Astrocyte (in vitro differentiated cells and primary cell): ENCODE measurements at regions not wholly inside any gene's neighbourhood (a gene's known extent, or its start where the extent isn't known, plus 50 kb on each side); places are given as distances from the start of the nearest gene placed in this dataset.

Experiments
- DNase-seq: peaks from one replicate; pipeline ENCODE4 v3.0.0-alpha.2; 2010; ENCODE audit warnings: low read depth
- FAIRE-seq: peaks from 2 replicates; lab custom pipeline; 2011; peaks lifted over from hg19 to GRCh38; lab: Jason Lieb, UNC
- H2AFZ ChIP-seq: 2 replicates; pipeline ENCODE4 v1.6.0; 2012; ENCODE audit warnings: low read depth, low read length, inconsistent platforms
- H3K27ac ChIP-seq: 2 replicates; pipeline ENCODE4 v1.5.1; 2011; ENCODE audit warnings: low read depth, low read length, inconsistent platforms
- H3K27me3 ChIP-seq: 2 replicates; pipeline ENCODE4 v1.6.0; 2011; ENCODE audit warnings: low read length, inconsistent platforms; ENCODE audit not compliant: insufficient read depth
- H3K36me3 ChIP-seq: 2 replicates; pipeline ENCODE4 v1.5.1; 2011; ENCODE audit warnings: low read length, inconsistent platforms; ENCODE audit not compliant: insufficient read depth
- H3K4me1 ChIP-seq: 2 replicates; pipeline ENCODE4 v1.5.1; 2011; ENCODE audit warnings: low read length, inconsistent platforms; ENCODE audit not compliant: insufficient read depth
- H3K4me2 ChIP-seq: 2 replicates; pipeline ENCODE4 v1.6.0; 2012; ENCODE audit warnings: low read length, inconsistent platforms
- H3K4me3 ChIP-seq: 2 replicates; pipeline ENCODE4 v1.5.1; 2011; ENCODE audit warnings: low read depth, mild to moderate bottlenecking, low read length, inconsistent platforms; ENCODE audit not compliant: insufficient read depth
- H3K79me2 ChIP-seq: 2 replicates; pipeline ENCODE4 v1.6.0; 2012; ENCODE audit warnings: mild to moderate bottlenecking, low read length, inconsistent platforms; ENCODE audit not compliant: insufficient read depth
- H3K9ac ChIP-seq: 2 replicates; pipeline ENCODE4 v1.6.0; 2012; ENCODE audit warnings: mild to moderate bottlenecking, low read length, inconsistent platforms
- H3K9me3 ChIP-seq: 2 replicates; pipeline ENCODE4 v1.5.1; 2012; ENCODE audit warnings: low read depth, mild to moderate bottlenecking, low read length, inconsistent platforms; ENCODE audit not compliant: insufficient read depth
- H4K20me1 ChIP-seq: 2 replicates; pipeline ENCODE4 v1.6.0; 2012; ENCODE audit warnings: low read length, inconsistent platforms; ENCODE audit not compliant: insufficient read depth
- H3K27ac Mint-ChIP-seq: one replicate; pipeline ENCODE4 v1.8.0; 2021; ENCODE audit warnings: mild to moderate bottlenecking, mixed read lengths; ENCODE audit not compliant: unreplicated experiment
- H3K27me3 Mint-ChIP-seq: one replicate; pipeline ENCODE4 v1.8.0; 2021; ENCODE audit warnings: low read depth, mixed read lengths; ENCODE audit not compliant: unreplicated experiment
- H3K36me3 Mint-ChIP-seq: one replicate; pipeline ENCODE4 v1.8.0; 2021; ENCODE audit warnings: low read depth, mixed read lengths; ENCODE audit not compliant: unreplicated experiment
- H3K4me1 Mint-ChIP-seq: one replicate; pipeline ENCODE4 v1.8.0; 2021; ENCODE audit warnings: low read depth, mixed read lengths; ENCODE audit not compliant: unreplicated experiment
- H3K4me3 Mint-ChIP-seq: one replicate; pipeline ENCODE4 v1.8.0; 2021; ENCODE audit warnings: mild to moderate bottlenecking, moderate library complexity, mixed read lengths; ENCODE audit not compliant: unreplicated experiment
- H3K9me3 Mint-ChIP-seq: one replicate; pipeline ENCODE4 v1.8.0; 2021; ENCODE audit warnings: mild to moderate bottlenecking, mixed read lengths; ENCODE audit not compliant: unreplicated experiment
- EZH2 ChIP-seq: IDR thresholded peaks from 2 replicates; pipeline ENCODE4 v1.6.1; 2012; ENCODE audit warnings: mild to moderate bottlenecking, low read length, inconsistent platforms; ENCODE audit not compliant: insufficient read depth
- TF ChIP-seq, protein P1 (sequence below): IDR thresholded peaks from 2 replicates; pipeline ENCODE4 v1.5.1; 2011; ENCODE audit warnings: low read depth, mild to moderate bottlenecking, inconsistent platforms, low read length, moderate library complexity; ENCODE audit not compliant: insufficient read depth

DNA sequence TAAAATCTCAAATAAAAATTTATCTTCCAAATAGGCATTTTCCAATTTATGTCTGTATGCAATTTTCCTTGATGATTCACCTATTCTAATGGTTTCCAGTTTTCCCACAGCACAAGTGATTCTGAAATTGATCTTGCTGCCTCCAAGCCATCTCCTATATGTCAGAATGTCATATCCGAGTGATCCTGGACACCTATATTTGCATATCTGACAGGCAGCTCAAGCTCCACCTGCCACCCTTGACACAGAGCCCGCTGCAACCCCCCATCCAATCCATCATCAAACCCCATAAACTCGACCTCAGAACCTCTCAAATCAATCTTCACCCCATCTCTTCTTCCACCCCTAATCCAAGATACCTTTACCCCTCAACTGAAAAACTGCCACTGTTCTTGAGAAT lies 579.5 kb downstream of the EPHB1 start:
- peaks cover 2% of the 10 kb centered on the region for H3K9me3 ChIP-seq
- H3K79me2 ChIP-seq = no peaks in the 10 kb centered on the region
- no peaks in the 10 kb centered on the region for H3K27me3 ChIP-seq
- H3K36me3 ChIP-seq = no peaks in the 10 kb centered on the region
- no peak overlapping the region for H2AFZ ChIP-seq
- H3K4me3 Mint-ChIP-seq = no peak overlapping the region
- H3K27ac ChIP-seq = no peak overlapping the region
- H3K9me3 Mint-ChIP-seq = no peaks in the 10 kb centered on the region
- H3K27ac Mint-ChIP-seq = no peak overlapping the region
- no peaks in the 10 kb centered on the region for H3K27me3 Mint-ChIP-seq
- FAIRE-seq (no peak), DNase-seq (no peak)
- no peaks in the 10 kb centered on the region for H4K20me1 ChIP-seq
- TF ChIP-seq, protein P1, sequence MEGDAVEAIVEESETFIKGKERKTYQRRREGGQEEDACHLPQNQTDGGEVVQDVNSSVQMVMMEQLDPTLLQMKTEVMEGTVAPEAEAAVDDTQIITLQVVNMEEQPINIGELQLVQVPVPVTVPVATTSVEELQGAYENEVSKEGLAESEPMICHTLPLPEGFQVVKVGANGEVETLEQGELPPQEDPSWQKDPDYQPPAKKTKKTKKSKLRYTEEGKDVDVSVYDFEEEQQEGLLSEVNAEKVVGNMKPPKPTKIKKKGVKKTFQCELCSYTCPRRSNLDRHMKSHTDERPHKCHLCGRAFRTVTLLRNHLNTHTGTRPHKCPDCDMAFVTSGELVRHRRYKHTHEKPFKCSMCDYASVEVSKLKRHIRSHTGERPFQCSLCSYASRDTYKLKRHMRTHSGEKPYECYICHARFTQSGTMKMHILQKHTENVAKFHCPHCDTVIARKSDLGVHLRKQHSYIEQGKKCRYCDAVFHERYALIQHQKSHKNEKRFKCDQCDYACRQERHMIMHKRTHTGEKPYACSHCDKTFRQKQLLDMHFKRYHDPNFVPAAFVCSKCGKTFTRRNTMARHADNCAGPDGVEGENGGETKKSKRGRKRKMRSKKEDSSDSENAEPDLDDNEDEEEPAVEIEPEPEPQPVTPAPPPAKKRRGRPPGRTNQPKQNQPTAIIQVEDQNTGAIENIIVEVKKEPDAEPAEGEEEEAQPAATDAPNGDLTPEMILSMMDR = no peak
- TF ChIP-seq EZH2 = no peak
- H3K4me1 Mint-ChIP-seq = no peaks in the 10 kb centered on the region
- H3K4me3 ChIP-seq = no peak overlapping the region
- no peaks in the 10 kb centered on the region for H3K36me3 Mint-ChIP-seq
- no peaks in the 10 kb centered on the region for H3K4me1 ChIP-seq
- H3K4me2 ChIP-seq = no peak overlapping the region
- no peak overlapping the region for H3K9ac ChIP-seq

DNA sequence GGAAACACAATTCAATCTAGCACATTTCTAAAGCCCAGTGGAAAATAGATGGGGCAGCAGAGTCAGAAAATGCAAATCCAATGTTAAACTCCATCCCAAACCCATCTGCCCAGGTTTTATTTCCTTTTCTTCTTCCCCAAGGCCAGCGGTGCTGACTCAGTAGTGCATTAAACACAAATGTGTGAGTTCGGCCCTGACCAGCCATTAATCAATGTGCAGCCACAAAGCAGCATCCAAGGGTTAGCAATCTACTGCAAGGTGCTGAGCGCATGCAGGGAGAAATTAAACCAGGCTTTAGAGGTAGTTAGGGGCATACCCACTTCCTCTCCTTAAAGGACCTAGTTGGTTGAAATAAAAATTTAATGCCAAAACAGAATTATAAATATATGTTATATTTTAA lies 583.3 kb upstream of the PPP2R3A start:
- H3K27ac ChIP-seq = no peak overlapping the region
- H3K4me2 ChIP-seq = no peak overlapping the region
- H3K27me3 ChIP-seq = no peaks in the 10 kb centered on the region
- H3K4me3 ChIP-seq = no peak overlapping the region
- Mint-ChIP-seq H3K27ac (no peak overlapping the region), H3K4me1 (no peaks in the 10 kb centered on the region), H3K36me3 (no peaks in the 10 kb centered on the region), H3K27me3 (peaks cover 12% of the 10 kb centered on the region), H3K4me3 (no peak overlapping the region), H3K9me3 (no peaks in the 10 kb centered on the region)
- no peaks in the 10 kb centered on the region for H3K79me2 ChIP-seq
- FAIRE-seq = no peak
- H3K36me3 ChIP-seq = no peaks in the 10 kb centered on the region
- no peak overlapping the region for H2AFZ ChIP-seq
- no peak for TF ChIP-seq EZH2
- TF ChIP-seq, protein P1 = no peak
- H4K20me1 ChIP-seq = no peaks in the 10 kb centered on the region
- peaks cover 3% of the 10 kb centered on the region for H3K9me3 ChIP-seq
- H3K9ac ChIP-seq = no peak overlapping the region
- no peaks in the 10 kb centered on the region for H3K4me1 ChIP-seq
- DNase-seq = no peak

DNA sequence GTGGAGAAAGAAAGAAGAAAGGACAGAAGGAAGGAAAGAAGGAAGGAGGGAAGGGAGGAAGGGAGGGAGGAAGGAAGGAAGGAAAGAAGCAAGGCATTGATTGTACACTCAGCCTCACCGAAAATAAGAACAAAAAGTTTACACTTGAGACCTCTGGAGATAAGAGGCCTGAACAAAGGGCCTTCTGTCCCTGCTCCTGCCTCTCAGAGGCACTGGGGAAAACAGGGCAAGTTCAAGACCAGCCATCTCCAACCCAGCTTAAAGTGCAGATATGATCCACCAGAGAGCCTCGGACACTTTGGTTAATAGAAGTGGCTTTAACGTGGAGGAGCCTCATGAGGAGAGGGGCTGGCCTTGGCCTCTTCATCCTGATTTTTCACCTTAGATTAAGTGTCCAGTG lies 582.9 kb upstream of the PPP2R3A start:
- no peak for TF ChIP-seq EZH2
- TF ChIP-seq, protein P1 = no peak
- Mint-ChIP-seq H3K4me3 (no peak overlapping the region), H3K4me1 (no peaks in the 10 kb centered on the region), H3K36me3 (no peaks in the 10 kb centered on the region), H3K9me3 (no peaks in the 10 kb centered on the region), H3K27me3 (peaks cover 12% of the 10 kb centered on the region), H3K27ac (no peak overlapping the region)
- Histone ChIP-seq H3K4me3 (no peak overlapping the region), H4K20me1 (no peaks in the 10 kb centered on the region), H3K36me3 (no peaks in the 10 kb centered on the region), H3K4me2 (no peak overlapping the region), H3K27me3 (no peaks in the 10 kb centered on the region), H3K9ac (no peak overlapping the region), H3K79me2 (no peaks in the 10 kb centered on the region), H3K27ac (no peak overlapping the region), H3K9me3 (peaks cover 3% of the 10 kb centered on the region), H3K4me1 (no peaks in the 10 kb centered on the region), H2AFZ (no peak overlapping the region)
- DNase-seq (no peak), FAIRE-seq (no peak)
